Pancreas (tissue), 10 donors: ENCODE measurements at regions not wholly inside any gene's neighbourhood (a gene's known extent, or its start where the extent isn't known, plus 50 kb on each side); places are given as distances from the start of the nearest gene placed in this dataset.
"Not testable (repeated sequence)": the region's sequence is repeated elsewhere in the genome, so short reads cannot be mapped to it uniquely, and the experiment has no call there.

ENCODE experiments used
- ATAC-seq, 4 donors: fragments of 200-7000 bp; cut with Tn5 transposase; one replicate each; pipeline versions ENCODE4 v1.8.0 to v1.9.1; 2020; ENCODE audit warnings: mild to moderate bottlenecking in 4 of 4, moderate library complexity in 4 of 4
- DNase-seq, 6 donors: peaks; one replicate each; pipeline ENCODE4 v3.0.0-alpha.2; 2020
- FAIRE-seq: peaks from 2 replicates; lab custom pipeline; 2012; peaks lifted over from hg19 to GRCh38; lab: Jason Lieb, UNC
- H3K27ac ChIP-seq, 4 donors: fragments of 200-600 bp; sonication (generic); 1 replicate in 3 of 4; 2 replicates in 1 of 4; pipeline versions ENCODE4 v1.5.0 to v1.8.0; 2020
- H3K27me3 ChIP-seq, 4 donors: fragments of 200-600 bp; one replicate each; pipeline ENCODE4 v1.8.0; 2021
- H3K36me3 ChIP-seq, 3 donors: fragments of 200-600 bp; sonication (generic) in 1 of 3; one replicate each; pipeline versions ENCODE4 v1.5.0 to v1.8.0; 2020 to 2021
- H3K4me1 ChIP-seq, 3 donors: fragments of 200-600 bp; one replicate each; pipeline ENCODE4 v1.8.0; 2021
- H3K4me3 ChIP-seq, 4 donors: fragments of 200-600 bp; sonication (generic) in 2 of 4; one replicate each; pipeline versions ENCODE4 v1.5.0 to v1.8.0; 2020 to 2021
- H3K9me3 ChIP-seq, 4 donors: fragments of 200-600 bp; one replicate each; pipeline ENCODE4 v1.8.0; 2021
- WGBS, 2 donors: extraction: QIAGEN DNeasy Blood & Tissue Kit; methylation state at CpG; one replicate each; pipeline ENCODE4 v1.1.7; 2013; 5-methylcytosine and 5-hydroxymethylcytosine counted together
- intact Hi-C, 3 donors: fragments of 100-400 bp; cut with DNase I; formaldehyde crosslinking; loops; one replicate each; pipeline versions ENCODE4 v1.11.1 to v1.14.2; 2022
- TF ChIP-seq, protein P1 (sequence below), 4 donors: fragments of 200-600 bp; sonication (generic) in 3 of 4; IDR thresholded peaks; one replicate each; pipeline versions ENCODE4 v1.5.0 to v1.8.0; 2021; ENCODE audit warnings: antibody characterized with exemption in 4 of 4
- donor health status: healthy with polysubstance abuse.
- donor health status: DM: no; HTN: no; CAD: no; lungs with moderate emphysema.
- donor health status: DM: no; HTN: no; CAD: no.
- donor health status: control.
- donor health status: control.
- donor health status: Bipolar disorder and iron deficiency.
- donor health status: DM: yes; HTN: yes; CAD: no.
- donor health status: DM: no; HTN: no; CAD: no.
- donor health status: DM: no; HTN: no; CAD: no.
- donor health status: DM: yes; HTN: yes; CAD: no.

GRCh38 chrX:93868289-93868965, 194.4 kb downstream of the FAM133A start:
- intact Hi-C loops, result no loop called here
- H3K9me3 ChIP-seq, result no peaks in the 10 kb centered on the region
- TF ChIP-seq, protein P1, sequence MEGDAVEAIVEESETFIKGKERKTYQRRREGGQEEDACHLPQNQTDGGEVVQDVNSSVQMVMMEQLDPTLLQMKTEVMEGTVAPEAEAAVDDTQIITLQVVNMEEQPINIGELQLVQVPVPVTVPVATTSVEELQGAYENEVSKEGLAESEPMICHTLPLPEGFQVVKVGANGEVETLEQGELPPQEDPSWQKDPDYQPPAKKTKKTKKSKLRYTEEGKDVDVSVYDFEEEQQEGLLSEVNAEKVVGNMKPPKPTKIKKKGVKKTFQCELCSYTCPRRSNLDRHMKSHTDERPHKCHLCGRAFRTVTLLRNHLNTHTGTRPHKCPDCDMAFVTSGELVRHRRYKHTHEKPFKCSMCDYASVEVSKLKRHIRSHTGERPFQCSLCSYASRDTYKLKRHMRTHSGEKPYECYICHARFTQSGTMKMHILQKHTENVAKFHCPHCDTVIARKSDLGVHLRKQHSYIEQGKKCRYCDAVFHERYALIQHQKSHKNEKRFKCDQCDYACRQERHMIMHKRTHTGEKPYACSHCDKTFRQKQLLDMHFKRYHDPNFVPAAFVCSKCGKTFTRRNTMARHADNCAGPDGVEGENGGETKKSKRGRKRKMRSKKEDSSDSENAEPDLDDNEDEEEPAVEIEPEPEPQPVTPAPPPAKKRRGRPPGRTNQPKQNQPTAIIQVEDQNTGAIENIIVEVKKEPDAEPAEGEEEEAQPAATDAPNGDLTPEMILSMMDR (IDR thresholded peaks at IDR 0.05), result no peak
- H3K4me1 ChIP-seq, result no peaks in the 10 kb centered on the region
- WGBS, 2 donors, result 48 to 63% methylated on average over 9 of the region's 9 CpGs
- H3K4me3 ChIP-seq, result no peak overlapping the region
- FAIRE-seq (no peak), DNase-seq (no peak), ATAC-seq (peak in 1 of 4 donors; percentile 48)
- no peak overlapping the region for H3K27ac ChIP-seq
- no peaks in the 10 kb centered on the region for H3K36me3 ChIP-seq
- peaks cover 0 to 4% (median 0%) of the 10 kb centered on the region in 4 donors for H3K27me3 ChIP-seq

GRCh38 chrX:93874554-93874953, 200.5 kb downstream of the FAM133A start:
- Histone ChIP-seq H3K4me3 (no peak overlapping the region), H3K36me3 (no peaks in the 10 kb centered on the region), H3K4me1 (peaks cover 0 to 2% (median 0%) of the 10 kb centered on the region in 3 donors), H3K27ac (no peak overlapping the region), H3K9me3 (no peaks in the 10 kb centered on the region), H3K27me3 (peaks cover 0 to 6% (median 0%) of the 10 kb centered on the region in 4 donors)
- ATAC-seq, result peak; percentile 48 to 79 (median 68)
- TF ChIP-seq, protein P1 (IDR thresholded peaks at IDR 0.05), result peak; percentile 20 to 46 (median 35)
- FAIRE-seq, result no peak
- DNase-seq, result peak in 1 of 6 donors; percentile 32
- WGBS, 2 donors, result 14 to 15% methylated on average over 4 of the region's 4 CpGs
- intact Hi-C loops, result loop anchor here in 1 of 3 donors (10.0 kb wide), 1 partner anchor 190 kb away; no protein-coding TSS in a partner anchor

DNA sequence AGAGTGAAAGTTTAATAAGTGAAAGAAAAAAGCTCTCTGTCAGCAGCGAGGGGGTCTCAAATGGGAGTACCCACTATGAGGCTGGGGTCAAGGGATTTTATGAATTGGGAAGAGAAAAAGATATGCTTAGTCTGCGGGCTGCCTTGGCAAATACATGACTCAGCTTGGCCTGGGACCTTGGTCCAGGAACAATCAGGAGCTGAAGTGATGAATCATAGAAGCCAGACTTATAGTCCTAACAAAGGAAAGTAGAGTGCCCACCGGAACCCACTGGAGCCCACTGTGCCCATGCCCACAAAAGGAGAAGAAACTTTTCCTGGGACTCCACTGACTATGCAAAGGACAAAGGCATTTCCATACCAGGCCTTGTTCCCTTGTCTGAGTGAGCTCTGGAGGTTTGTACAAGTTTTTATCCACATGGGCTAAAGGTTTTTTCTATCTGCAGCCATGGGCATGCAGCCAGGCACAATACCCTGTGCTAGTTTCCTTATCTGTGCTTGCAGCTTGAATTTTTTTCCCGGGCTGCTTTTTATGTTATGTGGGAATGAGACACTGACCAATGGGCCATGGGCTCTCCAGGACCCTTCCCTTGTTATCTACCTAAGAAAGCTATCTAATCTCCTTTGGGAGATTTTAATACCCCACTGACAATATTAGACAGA, 201.7 kb downstream of the FAM133A start:
- TF ChIP-seq, protein P1 (IDR thresholded peaks at IDR 0.05), result no peak
- DNase-seq, result peak in 2 of 6 donors; percentile 29 to 34
- Histone ChIP-seq H3K4me3 (no peak overlapping the region), H3K36me3 (no peaks in the 10 kb centered on the region), H3K27ac (no peak overlapping the region), H3K9me3 (no peaks in the 10 kb centered on the region), H3K27me3 (peaks cover 0 to 6% (median 0%) of the 10 kb centered on the region in 4 donors), H3K4me1 (peaks cover 0 to 2% (median 0%) of the 10 kb centered on the region in 3 donors)
- intact Hi-C loops, result loop anchor here in 1 of 3 donors (10.0 kb wide), 1 partner anchor 189 kb away; no protein-coding TSS in a partner anchor
- no peak for FAIRE-seq
- peak; percentile 62 to 86 (median 78) for ATAC-seq
- 46 to 49% methylated on average over 4 of the region's 4 CpGs for WGBS, 2 donors

DNA sequence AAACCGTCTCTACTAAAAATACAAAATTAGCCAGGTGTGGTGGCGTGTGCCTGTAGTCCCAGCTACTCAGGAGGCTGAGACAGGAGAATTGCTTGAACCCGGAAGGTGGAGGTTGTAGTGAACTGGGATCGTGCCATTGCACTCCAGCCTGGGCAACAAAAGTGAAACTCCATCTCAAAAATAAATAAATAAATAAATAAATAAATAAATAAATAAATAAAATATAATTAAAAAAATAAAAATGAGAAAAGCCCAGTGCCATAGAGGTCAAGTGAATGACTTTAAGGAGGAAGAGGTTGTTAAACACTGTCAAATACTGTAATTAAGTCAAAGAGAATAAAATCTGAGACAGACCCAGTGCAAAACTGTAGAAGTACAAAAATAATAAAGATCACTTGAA, 247.0 kb downstream of the FAM133A start:
- H3K36me3 ChIP-seq, H3K9me3 ChIP-seq, DNase-seq, H3K4me3 ChIP-seq, ATAC-seq, H3K4me1 ChIP-seq, H3K27me3 ChIP-seq, H3K27ac ChIP-seq, intact Hi-C loops, FAIRE-seq: not testable (repeated sequence)
- 91 to 92% methylated on average over 4 of the region's 4 CpGs for WGBS, 2 donors

DNA sequence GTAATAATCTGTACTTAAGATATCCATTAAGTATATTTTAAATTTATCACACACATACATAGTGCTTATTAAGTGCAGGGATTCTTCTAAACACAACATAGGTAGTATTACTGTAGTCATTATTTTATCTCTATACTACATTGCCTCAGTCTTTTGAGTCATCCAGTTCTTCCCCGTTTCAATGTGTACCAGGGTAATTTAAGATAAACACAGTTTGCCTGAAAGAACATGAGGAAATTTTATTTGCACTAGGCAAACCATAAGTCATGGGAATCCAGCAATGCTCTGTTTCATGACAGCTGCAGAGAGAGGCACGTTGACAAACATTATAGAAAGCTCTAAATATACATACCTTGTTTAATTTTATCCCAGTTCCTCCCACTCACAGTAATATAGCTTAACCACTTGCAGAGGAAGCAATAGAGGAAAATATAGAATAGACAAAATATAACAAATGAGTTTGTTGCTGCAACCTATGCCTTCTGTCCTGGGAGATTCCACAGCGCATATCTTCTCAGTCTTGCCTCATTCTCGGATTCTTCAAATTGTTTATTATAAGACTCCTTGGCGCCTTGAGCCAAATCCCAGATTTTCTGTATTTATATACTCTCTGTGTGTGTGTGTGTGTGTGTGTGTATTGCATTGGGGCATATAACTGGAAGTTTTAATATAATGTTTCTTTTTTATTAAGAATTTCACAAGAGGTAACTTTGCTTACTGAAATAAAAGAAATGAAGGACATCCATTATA, 258.6 kb downstream of the FAM133A start:
- Histone ChIP-seq H3K27ac (no peak overlapping the region), H3K9me3 (no peaks in the 10 kb centered on the region), H3K4me1 (no peaks in the 10 kb centered on the region), H3K4me3 (no peak overlapping the region), H3K27me3 (peaks cover 0 to 5% (median 0%) of the 10 kb centered on the region in 4 donors), H3K36me3 (no peaks in the 10 kb centered on the region)
- peak; percentile 61 for FAIRE-seq
- TF ChIP-seq, protein P1 (IDR thresholded peaks at IDR 0.05), result no peak
- 39 to 40% methylated on average over 5 of the region's 5 CpGs for WGBS, 2 donors
- DNase-seq, result no peak
- ATAC-seq, result no peak
- intact Hi-C loops, result no loop called here
